Smooth muscle cell (in vitro differentiated cells): ENCODE measurements at regions not wholly inside any gene's neighbourhood (a gene's known extent, or its start where the extent isn't known, plus 50 kb on each side); places are given as distances from the start of the nearest gene placed in this dataset.
"Not testable (repeated sequence)": the region's sequence is repeated elsewhere in the genome, so short reads cannot be mapped to it uniquely, and the experiment has no call there.

ENCODE experiments used
- DNase-seq: peaks from one replicate; lab custom pipeline; 2025; ENCODE audit not compliant: unreplicated experiment; lab: John Stamatoyannopoulos, UW
- H2AFZ ChIP-seq: fragments of 200-600 bp; sonication (generic); 2 replicates; pipeline ENCODE4 v1.6.0; 2016; ENCODE audit warnings: antibody characterized with exemption, low read depth, mild to moderate bottlenecking
- H3F3A ChIP-seq: fragments of 200-600 bp; sonication (generic); 2 replicates; pipeline ENCODE4 v1.6.0; 2017; ENCODE audit warnings: antibody characterized with exemption, low read depth
- H3K27ac ChIP-seq: fragments of 200-600 bp; sonication (generic); 2 replicates; pipeline ENCODE4 v1.5.1; 2016; ENCODE audit warnings: low read depth, mild to moderate bottlenecking
- H3K27me3 ChIP-seq: fragments of 200-600 bp; sonication (generic); 2 replicates; pipeline ENCODE4 v1.6.1; 2016; ENCODE audit warnings: low read depth, mild to moderate bottlenecking
- H3K36me3 ChIP-seq: fragments of 200-600 bp; sonication (generic); 2 replicates; pipeline ENCODE4 v1.5.1; 2016; ENCODE audit warnings: low read depth
- H3K4me1 ChIP-seq: fragments of 200-600 bp; sonication (generic); 2 replicates; pipeline ENCODE4 v1.5.1; 2016; ENCODE audit warnings: low read depth
- H3K4me2 ChIP-seq: fragments of 200-600 bp; sonication (generic); 2 replicates; pipeline ENCODE4 v1.6.0; 2016; ENCODE audit warnings: mild to moderate bottlenecking
- H3K4me3 ChIP-seq: fragments of 200-600 bp; sonication (generic); 2 replicates; pipeline ENCODE4 v1.5.1; 2016; ENCODE audit warnings: mild to moderate bottlenecking
- H3K79me2 ChIP-seq: fragments of 200-600 bp; sonication (generic); 2 replicates; pipeline ENCODE4 v1.6.0; 2016; ENCODE audit warnings: low read depth, mild to moderate bottlenecking
- H3K9ac ChIP-seq: fragments of 200-600 bp; sonication (generic); 2 replicates; pipeline ENCODE4 v1.6.0; 2016; ENCODE audit warnings: low read depth
- H3K9me3 ChIP-seq: fragments of 200-600 bp; sonication (generic); replicated peaks from 2 replicates; pipeline ENCODE4 v1.5.1; 2016; ENCODE audit warnings: low read depth
- H4K20me1 ChIP-seq: fragments of 200-600 bp; sonication (generic); 2 replicates; pipeline ENCODE4 v1.6.0; 2016; ENCODE audit warnings: low read depth
- CTCF ChIP-seq: fragments of 200-600 bp; sonication (generic); IDR thresholded peaks from 2 replicates; pipeline ENCODE4 v1.5.1; 2017; ENCODE audit warnings: borderline replicate concordance, mild to moderate bottlenecking, antibody characterized with exemption; ENCODE audit not compliant: insufficient read depth, poor library complexity, severe bottlenecking
- WGBS: methylation state at CpG from one replicate; pipeline ENCODE4 v1.1.7; 2016; ENCODE audit warnings: low lambda C conversion rate; 5-methylcytosine and 5-hydroxymethylcytosine counted together

GRCh38 chr2:204166961-204167360, 230.4 kb downstream of the ICOS start:
- DNase-seq, result no peak
- H3K27ac ChIP-seq, result no peak overlapping the region
- no peaks in the 10 kb centered on the region for H3K4me1 ChIP-seq
- H3K27me3 ChIP-seq, result no peaks in the 10 kb centered on the region
- no peaks in the 10 kb centered on the region for H3K9me3 ChIP-seq
- H3K36me3 ChIP-seq, result no peaks in the 10 kb centered on the region
- no peak overlapping the region for H3K9ac ChIP-seq
- H2AFZ ChIP-seq, result no peak overlapping the region
- H3F3A ChIP-seq, result no peaks in the 10 kb centered on the region
- H4K20me1 ChIP-seq, result no peaks in the 10 kb centered on the region
- no peak for TF ChIP-seq CTCF
- 87% methylated on average over 3 of the region's 3 CpGs for WGBS
- no peaks in the 10 kb centered on the region for H3K79me2 ChIP-seq
- H3K4me3 ChIP-seq, result no peak overlapping the region
- no peak overlapping the region for H3K4me2 ChIP-seq

- not testable (repeated sequence) for H3K4me2 ChIP-seq, H3K4me1 ChIP-seq, H2AFZ ChIP-seq, H4K20me1 ChIP-seq, H3K9me3 ChIP-seq, DNase-seq, H3K9ac ChIP-seq, H3K36me3 ChIP-seq, H3F3A ChIP-seq, H3K4me3 ChIP-seq, H3K79me2 ChIP-seq, H3K27me3 ChIP-seq, H3K27ac ChIP-seq
- WGBS, result 94% methylated on average over 6 of the region's 6 CpGs
Observed at GRCh38 chr2:204167670-204168069, 231.1 kb downstream of the ICOS start.

- DNase-seq, result no peak
- Histone ChIP-seq H3K79me2 (no peaks in the 10 kb centered on the region), H3K4me3 (no peak overlapping the region), H3K27ac (no peak overlapping the region), H3K9me3 (no peaks in the 10 kb centered on the region), H4K20me1 (no peaks in the 10 kb centered on the region), H3K9ac (no peak overlapping the region), H3K4me2 (no peak overlapping the region), H3K27me3 (no peaks in the 10 kb centered on the region), H3F3A (no peaks in the 10 kb centered on the region), H2AFZ (no peak overlapping the region), H3K4me1 (no peaks in the 10 kb centered on the region), H3K36me3 (no peaks in the 10 kb centered on the region)
- WGBS, result 94% methylated on average over 4 of the region's 4 CpGs
- TF ChIP-seq CTCF, result no peak
Observed at GRCh38 chr2:204170411-204170810, 233.8 kb downstream of the ICOS start.

GRCh38 chr2:204171432-204172144, 235.0 kb downstream of the ICOS start:
- H3K4me3 ChIP-seq, result no peak overlapping the region
- no peak overlapping the region for H2AFZ ChIP-seq
- no peak for TF ChIP-seq CTCF
- no peak overlapping the region for H3K27ac ChIP-seq
- no peak for DNase-seq
- H3K27me3 ChIP-seq, result no peaks in the 10 kb centered on the region
- H4K20me1 ChIP-seq, result no peaks in the 10 kb centered on the region
- H3K36me3 ChIP-seq, result no peaks in the 10 kb centered on the region
- H3K9ac ChIP-seq, result no peak overlapping the region
- H3K4me1 ChIP-seq, result no peaks in the 10 kb centered on the region
- WGBS, result 61% methylated on average over 6 of the region's 6 CpGs
- no peaks in the 10 kb centered on the region for H3K79me2 ChIP-seq
- no peaks in the 10 kb centered on the region for H3F3A ChIP-seq
- H3K4me2 ChIP-seq, result no peak overlapping the region
- no peaks in the 10 kb centered on the region for H3K9me3 ChIP-seq
